Activated T-cell treated with anti-CD3 and anti-CD28 coated beads for 1 hour (primary cell): ENCODE measurements at regions not wholly inside any gene's neighbourhood (a gene's known extent, or its start where the extent isn't known, plus 50 kb on each side); places are given as distances from the start of the nearest gene placed in this dataset.
"Not testable (repeated sequence)": the region's sequence is repeated elsewhere in the genome, so short reads cannot be mapped to it uniquely, and the experiment has no call there.

Experiments
- DNase-seq: peaks from one replicate; pipeline ENCODE4 v3.0.0-alpha.2; 2020; ENCODE audit warnings: low read depth

- DNase-seq, result no peak
Measured at GRCh38 chr9:81073821-81074220, 615.5 kb downstream of the TLE1 start.

GRCh38 chr9:81072758-81073157 lies 616.6 kb downstream of the TLE1 start:
- DNase-seq, result no peak

- no peak for DNase-seq
Measured at GRCh38 chr9:81071108-81071507, 618.2 kb downstream of the TLE1 start.

- DNase-seq, result no peak
Measured at GRCh38 chr9:81070689-81071088, 618.7 kb downstream of the TLE1 start.

- DNase-seq, result no peak
Measured at GRCh38 chr9:81069923-81070322, 619.4 kb downstream of the TLE1 start.

GRCh38 chr9:81069038-81069795 lies 620.1 kb downstream of the TLE1 start:
- DNase-seq, result no peak

GRCh38 chr9:81062995-81063394 lies 626.4 kb downstream of the TLE1 start:
- DNase-seq, result not testable (repeated sequence)

- DNase-seq, result no peak
Measured at GRCh38 chr9:81058782-81059181, 630.6 kb downstream of the TLE1 start.

- DNase-seq, result no peak
Measured at GRCh38 chr9:81053298-81054025, 635.9 kb downstream of the TLE1 start.

- no peak for DNase-seq
Measured at GRCh38 chr9:81052846-81053245, 636.5 kb downstream of the TLE1 start.

GRCh38 chr9:81047280-81047679 lies 642.1 kb downstream of the TLE1 start:
- DNase-seq, result no peak

GRCh38 chr9:81045658-81046057 lies 643.7 kb downstream of the TLE1 start:
- DNase-seq, result no peak

- DNase-seq, result no peak
Measured at GRCh38 chr9:81037889-81038288, 651.5 kb downstream of the TLE1 start.

- no peak for DNase-seq
Measured at GRCh38 chr9:81035601-81036000, 653.7 kb downstream of the TLE1 start.

- no peak for DNase-seq
Measured at GRCh38 chr9:81035171-81035570, 654.2 kb downstream of the TLE1 start.

- DNase-seq, result no peak
Measured at GRCh38 chr9:81032831-81033230, 656.5 kb downstream of the TLE1 start.

- no peak for DNase-seq
Measured at GRCh38 chr9:81032030-81032572, 657.2 kb downstream of the TLE1 start.

- DNase-seq, result no peak
Measured at GRCh38 chr9:81031422-81032029, 657.8 kb downstream of the TLE1 start.

- DNase-seq, result no peak
Measured at GRCh38 chr9:81030027-81030426, 659.3 kb downstream of the TLE1 start.

GRCh38 chr9:81028504-81028903 lies 660.8 kb downstream of the TLE1 start:
- no peak for DNase-seq

GRCh38 chr9:81022177-81022576 lies 667.2 kb downstream of the TLE1 start:
- DNase-seq, result no peak

- DNase-seq, result not testable (repeated sequence)
Measured at GRCh38 chr9:81014945-81015344, 674.4 kb downstream of the TLE1 start.

- DNase-seq, result not testable (repeated sequence)
Measured at GRCh38 chr9:81013191-81013590, 676.2 kb downstream of the TLE1 start.
